Right renal cortex interstitium (tissue), 3 donors: ENCODE measurements at regions not wholly inside any gene's neighbourhood (a gene's known extent, or its start where the extent isn't known, plus 50 kb on each side); places are given as distances from the start of the nearest gene placed in this dataset.

Source experiments
- DNase-seq, 3 donors: peaks; one replicate each; pipeline ENCODE4 v3.0.0-alpha.2; 2013; ENCODE audit warnings: low read depth in 3 of 3, low spot score in 2 of 3

- DNase-seq: no peak
Observed at GRCh38 chr2:42910645-42911405, 118.4 kb upstream of the HAAO start.

GRCh38 chr2:42909966-42910365 lies 117.6 kb upstream of the HAAO start:
- DNase-seq: no peak

- no peak for DNase-seq
Observed at GRCh38 chr2:42908518-42909200, 116.3 kb upstream of the HAAO start.

- no peak for DNase-seq
Observed at GRCh38 chr2:42907835-42908234, 115.5 kb upstream of the HAAO start.

- peak in 1 of 3 donors; percentile 75 for DNase-seq
Observed at GRCh38 chr2:42906557-42907411, 114.4 kb upstream of the HAAO start.

GRCh38 chr2:42906111-42906556 lies 113.8 kb upstream of the HAAO start:
- no peak for DNase-seq

- no peak for DNase-seq
Observed at GRCh38 chr2:42905341-42906110, 113.1 kb upstream of the HAAO start.

GRCh38 chr2:42904576-42904876 lies 112.1 kb upstream of the HAAO start:
- no peak for DNase-seq

- no peak for DNase-seq
Observed at GRCh38 chr2:42903821-42904575, 111.6 kb upstream of the HAAO start.

GRCh38 chr2:42902939-42903709 lies 110.7 kb upstream of the HAAO start:
- no peak for DNase-seq

- DNase-seq: no peak
Observed at GRCh38 chr2:42901076-42901640, 108.8 kb upstream of the HAAO start.

GRCh38 chr2:42900289-42900891 lies 108.0 kb upstream of the HAAO start:
- DNase-seq: no peak

- DNase-seq: no peak
Observed at GRCh38 chr2:42897358-42897757, 105.0 kb upstream of the HAAO start.

- no peak for DNase-seq
Observed at GRCh38 chr2:42895791-42896135, 103.4 kb upstream of the HAAO start.

- no peak for DNase-seq
Observed at GRCh38 chr2:42895134-42895790, 102.9 kb upstream of the HAAO start.

GRCh38 chr2:42893047-42893758 lies 100.8 kb upstream of the HAAO start:
- no peak for DNase-seq

- no peak for DNase-seq
Observed at GRCh38 chr2:42890791-42891355, 98.5 kb upstream of the HAAO start.
